ENCODE measurements at regions not wholly inside any gene's neighbourhood (a gene's known extent, or its start where the extent isn't known, plus 50 kb on each side); places are given as distances from the start of the nearest gene placed in this dataset.

GRCh38 chr18:73943763-73944162 lies 203.9 kb downstream of the FBXO15 start:
- H3K4me3 ChIP-seq, result no peak overlapping the region
- WGBS, 2 donors (ENCODE audit: low coverage in 1 of 2), result 75 to 82% methylated on average over 1 to 9 of the region's 9 CpGs
- no peak for DNase-seq

DNA sequence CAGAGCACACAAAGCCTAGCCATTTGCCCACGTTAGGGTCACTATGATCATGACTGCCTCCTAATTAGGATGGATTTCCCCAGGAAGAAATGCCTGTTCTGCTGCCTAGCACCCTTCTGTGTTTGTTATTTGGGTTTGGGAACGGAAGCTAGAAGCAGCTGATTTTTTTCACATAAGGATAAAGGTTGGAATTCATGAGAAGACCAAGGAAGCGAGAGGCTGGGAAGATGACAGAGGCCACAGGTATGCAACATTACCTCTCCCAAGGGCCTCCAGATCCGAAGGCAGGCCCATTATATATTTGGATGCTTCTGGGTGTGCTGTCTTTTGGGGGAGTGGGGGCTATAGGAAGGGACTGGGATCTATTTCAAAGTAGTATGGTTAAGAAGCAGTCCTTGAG lies 204.7 kb downstream of the FBXO15 start:
- Histone ChIP-seq H3K4me3 (no peak overlapping the region), H3K36me3 (no peaks in the 10 kb centered on the region), H3K27ac (no peak overlapping the region), H3K4me1 (no peaks in the 10 kb centered on the region), H3K9me3 (no peaks in the 10 kb centered on the region), H3K27me3 (no peaks in the 10 kb centered on the region)
- intact Hi-C loops (cut with DNase I; ENCODE audit: low total_unique reads), result no loop called here
- in situ Hi-C loops (cut with MboI; ENCODE audit: low pct_ligation_motif_present in 1 of 4, low pct_unique_long_range_greater_than_20kb in 1 of 4, low sequenced_read_pairs in 3 of 4), result loop anchor here in 1 of 4 donors (25.0 kb wide), 1 partner anchor 106 kb away; no protein-coding TSS in a partner anchor
- WGBS, 2 donors (ENCODE audit: low coverage in 1 of 2), result 76% methylated on average over 4 of the region's 4 CpGs; no CpG with 5 or more reads in 1 of the 2 donors
- TF ChIP-seq CTCF (IDR thresholded peaks at IDR 0.05) (no peak), POLR2AphosphoS5 (IDR thresholded peaks at IDR 0.05) (no peak), EP300 (IDR thresholded peaks at IDR 0.05; ENCODE audit: low read depth) (no peak), POLR2A (IDR thresholded peaks at IDR 0.05) (no peak)
- DNase-seq, result no peak

More at GRCh38 chr18:73943763-73944162, 203.9 kb downstream of the FBXO15 start:
- no peaks in the 10 kb centered on the region for H3K9me3 ChIP-seq
- TF ChIP-seq CTCF (IDR thresholded peaks at IDR 0.05) (no peak), EP300 (IDR thresholded peaks at IDR 0.05; ENCODE audit: low read depth) (no peak), POLR2A (IDR thresholded peaks at IDR 0.05) (no peak), POLR2AphosphoS5 (IDR thresholded peaks at IDR 0.05) (no peak)
- H3K27me3 ChIP-seq, result no peaks in the 10 kb centered on the region
- no peak overlapping the region for H3K27ac ChIP-seq
- intact Hi-C loops (cut with DNase I; ENCODE audit: low total_unique reads), result no loop called here
- in situ Hi-C loops (cut with MboI; ENCODE audit: low pct_ligation_motif_present in 1 of 4, low pct_unique_long_range_greater_than_20kb in 1 of 4, low sequenced_read_pairs in 3 of 4), result loop anchor here in 1 of 4 donors (25.0 kb wide), 1 partner anchor 106 kb away; no protein-coding TSS in a partner anchor
- no peaks in the 10 kb centered on the region for H3K36me3 ChIP-seq
- H3K4me1 ChIP-seq, result no peaks in the 10 kb centered on the region

- 70 to 100% methylated on average over 2 to 8 of the region's 8 CpGs for WGBS, 2 donors (ENCODE audit: low coverage in 1 of 2)
- Histone ChIP-seq H3K4me3 (no peak overlapping the region), H3K27me3 (no peaks in the 10 kb centered on the region), H3K36me3 (no peaks in the 10 kb centered on the region), H3K9me3 (no peaks in the 10 kb centered on the region), H3K27ac (no peak overlapping the region), H3K4me1 (no peaks in the 10 kb centered on the region)
- intact Hi-C loops (cut with DNase I; ENCODE audit: low total_unique reads), result no loop called here
- in situ Hi-C loops (cut with MboI; ENCODE audit: low pct_ligation_motif_present in 1 of 4, low pct_unique_long_range_greater_than_20kb in 1 of 4, low sequenced_read_pairs in 3 of 4), result loop anchor here in 1 of 4 donors (25.0 kb wide), 1 partner anchor 105 kb away; no protein-coding TSS in a partner anchor
- DNase-seq, result no peak
- TF ChIP-seq POLR2A (IDR thresholded peaks at IDR 0.05) (no peak), CTCF (IDR thresholded peaks at IDR 0.05) (no peak), EP300 (IDR thresholded peaks at IDR 0.05; ENCODE audit: low read depth) (no peak), POLR2AphosphoS5 (IDR thresholded peaks at IDR 0.05) (no peak)
Measured at GRCh38 chr18:73942081-73942625, 205.5 kb downstream of the FBXO15 start.

- intact Hi-C loops (cut with DNase I; ENCODE audit: low total_unique reads), result no loop called here
- no peaks in the 10 kb centered on the region for H3K4me1 ChIP-seq
- 66 to 75% methylated on average over 7 to 8 of the region's 8 CpGs for WGBS, 2 donors (ENCODE audit: low coverage in 1 of 2)
- TF ChIP-seq CTCF (IDR thresholded peaks at IDR 0.05) (no peak), POLR2AphosphoS5 (IDR thresholded peaks at IDR 0.05) (no peak), EP300 (IDR thresholded peaks at IDR 0.05; ENCODE audit: low read depth) (no peak), POLR2A (IDR thresholded peaks at IDR 0.05) (no peak)
- DNase-seq, result no peak
- H3K4me3 ChIP-seq, result no peak overlapping the region
- no peak overlapping the region for H3K27ac ChIP-seq
- H3K36me3 ChIP-seq, result no peaks in the 10 kb centered on the region
- no peaks in the 10 kb centered on the region for H3K9me3 ChIP-seq
- in situ Hi-C loops (cut with MboI; ENCODE audit: low pct_ligation_motif_present in 1 of 4, low pct_unique_long_range_greater_than_20kb in 1 of 4, low sequenced_read_pairs in 3 of 4), result loop anchor here in 1 of 4 donors (25.0 kb wide), 1 partner anchor 103 kb away; no protein-coding TSS in a partner anchor
- no peaks in the 10 kb centered on the region for H3K27me3 ChIP-seq
Measured at GRCh38 chr18:73940721-73941120, 206.9 kb downstream of the FBXO15 start.

All from transverse colon (tissue), 4 donors.